Brain pericyte (primary cell): ENCODE measurements at regions not wholly inside any gene's neighbourhood (a gene's known extent, or its start where the extent isn't known, plus 50 kb on each side); places are given as distances from the start of the nearest gene placed in this dataset.
"Not testable (repeated sequence)": the region's sequence is repeated elsewhere in the genome, so short reads cannot be mapped to it uniquely, and the experiment has no call there.

ENCODE experiments used
- DNase-seq: peaks from one replicate; pipeline ENCODE4 v3.0.0-alpha.2; 2012; ENCODE audit warnings: low read depth, low spot score

GRCh38 chr3:39655718-39656117, 153.7 kb upstream of the MYRIP start:
- not testable (repeated sequence) for DNase-seq

GRCh38 chr3:39657075-39657474, 152.3 kb upstream of the MYRIP start:
- DNase-seq: no peak

GRCh38 chr3:39657775-39658174, 151.6 kb upstream of the MYRIP start:
- DNase-seq: no peak

- DNase-seq: no peak
These were observed 144.5 kb upstream of the MYRIP start for GRCh38 chr3:39664931-39665330.

- no peak for DNase-seq
These were observed 144.0 kb upstream of the MYRIP start for GRCh38 chr3:39665441-39665840.

- DNase-seq: no peak
These were observed 141.0 kb upstream of the MYRIP start for GRCh38 chr3:39668420-39668819.

- DNase-seq: no peak
These were observed 138.3 kb upstream of the MYRIP start for GRCh38 chr3:39671116-39671515.

GRCh38 chr3:39671600-39671999, 137.8 kb upstream of the MYRIP start:
- no peak for DNase-seq

GRCh38 chr3:39705351-39705900, 104.0 kb upstream of the MYRIP start:
- no peak for DNase-seq

GRCh38 chr3:39707314-39707909, 102.0 kb upstream of the MYRIP start:
- DNase-seq: no peak

GRCh38 chr3:39712413-39713048, 96.9 kb upstream of the MYRIP start:
- DNase-seq: no peak

GRCh38 chr3:39713341-39713740, 96.1 kb upstream of the MYRIP start:
- DNase-seq: not testable (repeated sequence)

GRCh38 chr3:39716849-39717248, 92.6 kb upstream of the MYRIP start:
- DNase-seq: no peak

- no peak for DNase-seq
These were observed 90.5 kb upstream of the MYRIP start for GRCh38 chr3:39718674-39719595.

GRCh38 chr3:39721076-39721475, 88.3 kb upstream of the MYRIP start:
- no peak for DNase-seq

- DNase-seq: no peak
These were observed 85.1 kb upstream of the MYRIP start for GRCh38 chr3:39724233-39724846.

- DNase-seq: no peak
These were observed 84.1 kb upstream of the MYRIP start for GRCh38 chr3:39725321-39725720.

GRCh38 chr3:39727415-39727814, 82.0 kb upstream of the MYRIP start:
- no peak for DNase-seq

GRCh38 chr3:39733804-39734203, 75.6 kb upstream of the MYRIP start:
- DNase-seq: no peak

- not testable (repeated sequence) for DNase-seq
These were observed 69.8 kb upstream of the MYRIP start for GRCh38 chr3:39739658-39740057.

- DNase-seq: no peak
These were observed 64.7 kb upstream of the MYRIP start for GRCh38 chr3:39744746-39745145.

- DNase-seq: no peak
These were observed 61.4 kb upstream of the MYRIP start for GRCh38 chr3:39748002-39748401.
